GM12864 (cell line): ENCODE measurements at regions not wholly inside any gene's neighbourhood (a gene's known extent, or its start where the extent isn't known, plus 50 kb on each side); places are given as distances from the start of the nearest gene placed in this dataset.

ENCODE experiments used
- DNase-seq: peaks from one replicate; pipeline ENCODE4 v3.0.0-alpha.2; 2011; ENCODE audit warnings: low read depth
- H3K4me3 ChIP-seq: 2 replicates; pipeline ENCODE4 v1.5.1; 2011; ENCODE audit warnings: mild to moderate bottlenecking, low read depth, low read length, control low read depth
- CTCF ChIP-seq: IDR thresholded peaks from 2 replicates; pipeline ENCODE4 v1.5.1; 2011; ENCODE audit warnings: low read depth, mild to moderate bottlenecking, moderate library complexity, low read length, control low read depth, inconsistent platforms; ENCODE audit errors: missing control alignments

- DNase-seq, result no peak
- no peak overlapping the region for H3K4me3 ChIP-seq
- TF ChIP-seq CTCF, result no peak
Measured at GRCh38 chr2:166637051-166637450, 143.0 kb upstream of the SCN7A start.

GRCh38 chr2:166634706-166635105 lies 140.7 kb upstream of the SCN7A start:
- H3K4me3 ChIP-seq, result no peak overlapping the region
- TF ChIP-seq CTCF, result no peak
- DNase-seq, result no peak

- TF ChIP-seq CTCF, result no peak
- no peak for DNase-seq
- no peak overlapping the region for H3K4me3 ChIP-seq
Measured at GRCh38 chr2:166632616-166633015, 138.6 kb upstream of the SCN7A start.

GRCh38 chr2:166628478-166629136 lies 134.6 kb upstream of the SCN7A start:
- no peak for TF ChIP-seq CTCF
- H3K4me3 ChIP-seq, result no peak overlapping the region
- DNase-seq, result no peak

GRCh38 chr2:166627893-166628292 lies 133.8 kb upstream of the SCN7A start:
- no peak overlapping the region for H3K4me3 ChIP-seq
- DNase-seq, result no peak
- no peak for TF ChIP-seq CTCF

- no peak for TF ChIP-seq CTCF
- no peak overlapping the region for H3K4me3 ChIP-seq
- DNase-seq, result no peak
Measured at GRCh38 chr2:166625670-166626069, 131.6 kb upstream of the SCN7A start.

- no peak for TF ChIP-seq CTCF
- DNase-seq, result no peak
- H3K4me3 ChIP-seq, result no peak overlapping the region
Measured at GRCh38 chr2:166614503-166614902, 120.5 kb upstream of the SCN7A start.
